Peyer's patch (tissue), 4 donors: ENCODE measurements at regions not wholly inside any gene's neighbourhood (a gene's known extent, or its start where the extent isn't known, plus 50 kb on each side); places are given as distances from the start of the nearest gene placed in this dataset.

Experiments
- CTCF ChIP-seq, 6 experiments: fragments of 450-650 bp in 4 of 6; fragments of 200-600 bp in 2 of 6; sonication (generic) in 1 of 6; IDR thresholded peaks; one replicate each; pipeline ENCODE4 v1.5.1; 2017 to 2019; ENCODE audit warnings: antibody characterized with exemption in 6 of 6, mild to moderate bottlenecking in 3 of 6, moderate library complexity in 1 of 6
- POLR2A ChIP-seq, 2 donors: fragments of 450-650 bp; IDR thresholded peaks; one replicate each; pipeline ENCODE4 v1.5.1; 2017; ENCODE audit warnings: antibody characterized with exemption in 2 of 2, mild to moderate bottlenecking in 2 of 2, moderate library complexity in 2 of 2

GRCh38 chr9:81227507-81228245, 461.7 kb downstream of the TLE1 start:
- TF ChIP-seq CTCF (IDR thresholded peaks at IDR 0.05) (no peak), POLR2A (IDR thresholded peaks at IDR 0.05) (no peak)
